ENCODE measurements at regions not wholly inside any gene's neighbourhood (a gene's known extent, or its start where the extent isn't known, plus 50 kb on each side); places are given as distances from the start of the nearest gene placed in this dataset.
"Not testable (repeated sequence)": the region's sequence is repeated elsewhere in the genome, so short reads cannot be mapped to it uniquely, and the experiment has no call there.

GRCh38 chrX:95823796-95824195 is 860.8 kb upstream of the DIAPH2 start:
- no peak for DNase-seq

GRCh38 chrX:95835223-95835622 is 849.4 kb upstream of the DIAPH2 start:
- no peak for DNase-seq

DNA sequence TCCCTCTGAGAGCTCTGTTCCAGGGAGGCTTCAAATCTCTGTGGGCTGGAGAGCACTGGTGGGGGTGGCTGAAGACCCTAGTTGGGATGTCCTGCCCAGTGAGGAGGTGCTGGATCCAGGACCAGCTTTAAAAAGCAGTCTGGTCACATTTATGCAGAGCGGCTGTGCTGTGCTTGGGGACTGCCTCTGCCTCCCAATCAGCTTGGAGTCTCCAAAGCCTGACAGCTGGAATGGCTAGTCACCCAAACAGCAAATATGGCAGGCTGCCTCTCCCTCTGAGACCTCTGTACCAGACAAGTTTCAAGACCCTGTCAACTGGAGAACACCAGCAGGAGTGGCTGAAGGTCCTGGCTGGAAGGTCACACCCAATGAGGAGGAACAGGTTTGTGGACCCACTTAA is 848.1 kb upstream of the DIAPH2 start:
- no peak for DNase-seq

DNA sequence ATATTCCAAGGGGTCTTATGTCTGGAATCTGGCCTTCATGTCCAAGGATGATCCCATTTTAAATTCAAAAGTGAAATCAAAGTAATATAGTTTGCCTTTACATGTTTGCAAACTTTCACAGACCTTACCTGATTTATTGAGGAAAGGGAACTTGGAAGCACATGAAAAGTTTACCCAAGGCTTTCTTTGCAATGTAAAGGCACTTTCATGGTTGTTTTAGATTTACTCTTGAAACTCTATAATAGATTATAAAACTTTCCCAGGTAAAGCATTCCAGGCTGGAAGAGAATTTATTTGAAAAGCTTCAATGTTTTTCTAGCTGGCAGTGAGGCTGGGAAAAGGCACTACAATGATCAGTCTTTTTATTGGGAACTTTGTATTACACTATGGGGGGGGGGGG is 842.8 kb upstream of the DIAPH2 start:
- DNase-seq: no peak

DNA sequence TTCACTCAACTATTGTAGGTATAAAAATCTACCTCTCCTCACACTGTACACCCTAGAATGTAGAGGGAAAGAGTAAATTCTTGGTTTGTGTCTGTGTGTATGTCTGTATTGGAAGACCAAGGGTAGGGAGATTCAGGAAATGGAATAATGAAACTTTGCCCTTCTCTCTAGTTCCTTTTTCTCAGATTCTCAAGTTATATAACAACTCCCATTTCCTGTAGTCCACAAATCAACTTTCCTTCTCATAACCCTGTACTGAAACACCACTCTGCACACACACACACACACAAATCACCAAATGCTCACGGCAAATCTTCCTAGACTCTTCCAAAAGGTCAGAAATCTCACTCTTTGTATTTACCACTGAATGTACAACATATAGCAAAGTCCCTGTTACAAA is 824.5 kb upstream of the DIAPH2 start:
- DNase-seq: no peak

- DNase-seq: no peak
These were observed 809.0 kb upstream of the DIAPH2 start for GRCh38 chrX:95875661-95876060.

GRCh38 chrX:95878874-95879273 is 805.8 kb upstream of the DIAPH2 start:
- no peak for DNase-seq

DNA sequence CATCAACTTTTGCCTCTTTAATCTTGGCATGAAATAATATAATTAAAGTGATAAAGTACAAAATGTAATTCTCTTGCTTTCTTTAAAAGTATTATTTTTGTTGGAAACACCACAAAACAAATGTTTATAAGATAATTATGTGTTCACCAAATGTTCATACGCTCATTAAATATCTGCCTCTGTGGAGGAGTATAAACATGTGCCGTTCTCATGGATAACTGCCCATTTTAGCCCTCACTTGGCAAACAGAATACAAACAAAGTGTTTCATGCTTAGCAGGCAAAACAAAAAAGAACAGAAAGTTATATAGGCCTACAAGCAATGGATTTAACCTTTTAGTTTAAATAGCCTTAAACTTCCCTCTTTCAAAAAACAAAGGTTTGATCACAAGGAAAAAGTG is 800.5 kb upstream of the DIAPH2 start:
- no peak for DNase-seq

DNA sequence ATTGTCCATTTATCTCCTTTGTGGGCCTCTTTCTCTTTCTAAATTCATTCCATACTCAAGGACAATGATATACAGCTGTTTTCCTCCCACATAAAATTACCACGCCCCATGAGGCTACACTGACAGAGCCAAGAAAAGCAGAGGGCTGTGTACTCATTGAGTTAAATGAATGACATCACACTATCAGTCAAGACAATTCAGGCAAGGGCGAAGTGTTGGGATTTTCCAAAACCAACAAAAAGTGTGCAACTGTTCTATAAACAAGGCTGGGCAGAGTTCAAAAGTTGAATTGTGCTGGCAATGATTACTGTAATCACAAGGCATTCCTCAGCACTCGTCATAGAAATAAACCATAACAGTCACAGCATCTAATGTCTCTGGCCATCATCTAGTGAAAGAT is 799.6 kb upstream of the DIAPH2 start:
- no peak for DNase-seq

DNA sequence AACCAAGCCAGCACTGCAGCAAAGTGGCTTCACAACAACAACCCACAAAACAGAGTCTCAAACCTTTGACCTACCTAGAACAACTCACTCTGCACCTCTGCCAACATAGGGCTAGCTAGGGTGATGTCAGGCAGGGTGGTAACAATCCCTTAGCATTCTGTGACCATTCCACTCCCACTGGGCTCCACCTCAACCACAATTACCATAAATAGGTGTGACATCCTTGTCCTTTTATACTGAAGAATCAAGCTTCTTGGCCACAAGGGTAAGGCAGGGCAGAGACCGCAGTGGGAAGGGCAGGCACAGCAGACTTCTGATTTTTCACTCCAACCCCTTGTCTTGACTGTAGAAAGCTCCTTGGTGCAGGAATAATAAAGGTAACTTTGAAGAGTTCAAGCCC is 795.4 kb upstream of the DIAPH2 start:
- DNase-seq: no peak

DNA sequence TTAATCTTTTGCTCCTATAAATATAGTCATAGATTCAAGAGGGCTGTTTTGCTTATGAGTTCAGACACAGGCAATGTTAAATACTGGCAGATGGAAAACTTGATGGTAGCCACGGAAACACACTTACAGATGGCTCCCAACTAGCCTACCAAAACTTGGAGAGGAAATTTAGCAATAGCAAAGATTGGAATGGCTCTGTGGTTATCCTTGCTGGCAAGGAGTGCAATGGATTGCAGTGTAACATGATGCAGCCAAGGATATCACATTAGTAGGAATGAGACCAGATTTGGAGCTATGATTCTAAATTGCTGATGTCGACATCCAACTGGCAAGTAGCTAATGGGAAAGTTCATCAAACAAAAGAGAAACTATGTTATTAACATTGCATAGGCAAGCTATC is 791.0 kb upstream of the DIAPH2 start:
- no peak for DNase-seq

- DNase-seq: no peak
These were observed 781.2 kb upstream of the DIAPH2 start for GRCh38 chrX:95903490-95903889.

DNA sequence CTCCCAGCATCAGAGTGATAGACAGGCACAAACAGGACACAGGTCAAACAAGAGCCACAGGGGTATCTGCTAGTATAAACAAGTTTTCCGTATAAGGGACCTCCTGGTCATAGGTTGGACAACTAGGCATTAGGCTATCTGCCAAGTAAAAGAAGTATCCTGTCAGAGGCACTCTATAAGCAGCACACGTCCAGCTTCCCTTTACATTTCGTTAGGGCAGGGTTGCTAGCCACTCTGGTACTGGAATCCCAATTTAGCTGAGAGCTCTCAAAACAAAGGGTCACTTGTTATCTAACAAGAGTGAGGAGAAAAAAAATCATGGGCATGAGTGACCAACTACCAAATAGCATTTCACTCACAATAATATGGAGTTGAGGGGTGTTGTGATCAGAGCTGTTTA is 780.7 kb upstream of the DIAPH2 start:
- DNase-seq: no peak

DNA sequence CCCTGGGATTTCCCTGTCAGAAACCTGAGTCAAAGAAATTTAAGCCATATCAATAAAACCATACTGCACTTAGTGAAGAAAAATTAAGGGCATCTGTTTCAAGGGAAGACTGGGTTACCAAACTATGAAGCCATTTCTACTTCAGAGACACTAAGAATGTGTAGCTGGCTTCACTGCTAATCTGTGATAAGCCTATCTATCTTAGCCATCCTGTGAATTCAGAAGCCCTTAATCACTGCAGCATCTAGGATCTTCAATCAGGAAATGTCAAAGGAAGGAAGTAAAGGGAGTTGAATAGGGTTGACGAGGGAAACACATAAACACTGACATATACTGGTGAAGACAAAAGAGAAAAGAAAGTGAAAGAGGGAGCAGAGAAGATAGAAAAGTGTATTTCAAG is 777.6 kb upstream of the DIAPH2 start:
- no peak for DNase-seq

DNA sequence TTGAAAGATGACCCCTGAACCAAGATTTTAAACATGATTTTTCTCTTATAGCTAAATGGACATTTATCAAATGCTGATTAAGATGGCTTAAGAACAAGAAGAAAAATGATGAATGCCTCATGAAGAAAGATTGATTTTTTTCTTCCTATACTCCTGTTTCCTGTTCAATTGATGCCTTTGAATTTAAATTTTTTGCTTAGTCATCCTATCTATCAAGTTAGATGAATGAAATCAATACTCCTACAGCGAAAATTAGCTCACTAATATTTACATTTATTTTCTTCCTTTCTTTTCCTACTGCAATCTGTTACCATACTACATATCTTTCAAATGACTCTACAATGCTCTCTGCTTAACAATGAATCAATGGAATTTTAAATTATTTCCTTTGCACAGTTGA is 773.6 kb upstream of the DIAPH2 start:
- no peak for DNase-seq

DNA sequence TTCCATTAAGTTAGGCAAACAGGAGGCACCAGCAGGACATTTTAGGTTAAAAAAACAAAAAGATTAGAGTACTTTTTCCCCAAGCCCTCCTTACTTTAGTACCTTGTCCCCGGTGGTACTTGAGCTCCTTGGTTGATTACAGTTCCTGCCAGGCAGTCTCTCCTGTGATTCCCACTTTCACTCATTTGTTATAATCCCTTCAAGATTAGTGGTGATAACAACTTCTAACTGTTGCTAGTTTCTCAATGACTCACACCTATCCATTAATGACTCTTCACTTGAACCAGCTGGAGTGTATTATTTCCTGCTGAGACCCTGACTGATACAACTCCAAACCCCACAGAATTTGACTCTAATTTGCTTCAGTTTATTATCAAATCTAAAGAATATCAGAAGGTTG is 765.0 kb upstream of the DIAPH2 start:
- no peak for DNase-seq

DNA sequence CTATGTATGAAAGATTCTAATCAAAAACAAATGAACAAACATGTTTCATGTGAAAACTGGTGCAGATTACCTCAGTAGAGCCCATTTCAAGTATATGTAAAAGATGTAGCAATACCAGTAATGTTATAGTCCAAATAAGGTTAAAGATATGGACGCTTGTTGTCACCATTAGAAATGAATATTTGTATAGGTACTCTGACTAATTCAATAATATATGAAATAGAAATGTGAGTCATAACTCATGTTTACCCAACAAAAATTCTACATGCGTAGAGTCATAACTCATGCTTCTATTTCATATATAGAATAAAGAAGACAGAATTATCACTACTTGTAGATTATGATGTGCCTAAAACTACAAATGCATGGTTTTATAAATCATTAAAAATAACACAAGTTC is 739.1 kb upstream of the DIAPH2 start:
- no peak for DNase-seq

GRCh38 chrX:95949588-95949987 is 735.1 kb upstream of the DIAPH2 start:
- DNase-seq: no peak

- no peak for DNase-seq
These were observed 734.0 kb upstream of the DIAPH2 start for GRCh38 chrX:95950679-95951078.

GRCh38 chrX:95953564-95953963 is 731.1 kb upstream of the DIAPH2 start:
- no peak for DNase-seq

GRCh38 chrX:95956745-95957144 is 727.9 kb upstream of the DIAPH2 start:
- no peak for DNase-seq

DNA sequence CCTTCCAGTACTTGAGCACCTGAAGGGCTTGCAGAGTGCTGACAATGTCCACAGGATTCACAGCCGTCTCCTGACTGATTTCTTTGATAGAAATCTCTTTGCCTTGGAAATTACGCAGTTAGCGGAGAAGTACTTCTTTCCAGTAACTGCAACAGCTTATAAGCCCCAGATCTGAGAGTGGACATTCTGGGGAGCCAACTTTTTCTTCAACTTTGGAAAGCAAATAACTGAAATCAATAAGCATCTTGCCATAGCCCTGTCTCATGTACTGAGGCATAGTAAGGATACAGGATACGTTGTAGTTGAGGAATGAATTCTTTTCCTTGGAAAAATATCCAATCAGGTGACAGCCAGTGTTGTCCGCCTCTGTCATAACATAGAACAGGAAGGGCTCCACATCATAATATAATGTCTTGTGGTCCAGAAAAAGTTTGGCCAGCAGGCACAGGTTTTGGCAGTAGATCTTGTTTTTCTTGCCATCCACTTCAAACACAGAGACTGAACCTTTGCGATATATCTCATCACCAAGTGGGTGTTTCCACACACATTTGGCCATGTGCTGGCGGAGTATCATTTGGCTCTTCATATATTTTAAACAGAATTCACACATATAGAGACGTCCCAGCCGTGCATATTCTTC is 711.1 kb upstream of the DIAPH2 start:
- not testable (repeated sequence) for DNase-seq

GRCh38 chrX:95974096-95974470 is 710.6 kb upstream of the DIAPH2 start:
- no peak for DNase-seq

GRCh38 chrX:95974890-95975289 is 709.8 kb upstream of the DIAPH2 start:
- DNase-seq: no peak

GRCh38 chrX:95995583-95995982 is 689.1 kb upstream of the DIAPH2 start:
- DNase-seq: no peak

GRCh38 chrX:95996294-95996693 is 688.3 kb upstream of the DIAPH2 start:
- DNase-seq: no peak

Data from bone marrow (tissue), 2 donors.